ENCODE measurements at regions not wholly inside any gene's neighbourhood (a gene's known extent, or its start where the extent isn't known, plus 50 kb on each side); places are given as distances from the start of the nearest gene placed in this dataset.

- H3K4me1 ChIP-seq (ENCODE audit: control insufficient read depth in 2 of 2, insufficient read depth in 2 of 2, low read length in 1 of 2), result no peaks in the 10 kb centered on the region
- no peak overlapping the region for H3K4me3 ChIP-seq (ENCODE audit: low read depth in 1 of 2, low read length in 2 of 2)
- WGBS, 2 donors, result 53 to 59% methylated on average over 3 of the region's 3 CpGs
- H3K27me3 ChIP-seq (ENCODE audit: control insufficient read depth in 1 of 2, insufficient read depth in 2 of 2, low read length in 2 of 2), result peaks cover 0 to 2% of the 10 kb centered on the region in 2 donors
- no peaks in the 10 kb centered on the region for H3K36me3 ChIP-seq (ENCODE audit: control insufficient read depth in 2 of 2, insufficient read depth in 2 of 2, low read length in 1 of 2)
- H3K27ac ChIP-seq (ENCODE audit: low read depth in 2 of 2, low read length in 1 of 2), result no peak overlapping the region
- peaks cover 0 to 6% of the 10 kb centered on the region in 2 donors for H3K9me3 ChIP-seq (ENCODE audit: control insufficient read depth in 2 of 2, insufficient read depth in 1 of 2, low read depth in 1 of 2, low read length in 1 of 2)
Measured at GRCh38 chr12:25017336-25017735, 68.4 kb upstream of the BCAT1 start.

DNA sequence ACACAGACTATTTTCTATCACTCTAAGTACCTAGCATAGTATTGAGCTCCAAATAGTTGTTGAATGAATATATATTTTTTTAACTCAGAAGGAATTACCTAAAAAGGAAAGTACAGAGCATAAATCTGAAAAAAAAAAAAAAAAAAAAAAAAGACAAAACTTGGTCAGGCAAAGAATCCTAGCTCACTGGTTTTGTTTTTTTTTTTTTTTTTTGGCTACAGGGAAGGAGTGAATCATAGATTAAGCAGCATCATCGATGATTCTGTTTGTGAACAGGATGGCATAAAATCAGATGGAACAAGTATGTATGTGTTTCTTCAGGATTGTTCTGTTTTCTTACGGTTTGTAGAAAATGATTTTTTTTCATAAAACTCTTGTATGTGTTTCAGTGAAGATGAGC is 66.1 kb upstream of the BCAT1 start:
- peaks cover 0 to 6% of the 10 kb centered on the region in 2 donors for H3K9me3 ChIP-seq (ENCODE audit: control insufficient read depth in 2 of 2, insufficient read depth in 1 of 2, low read depth in 1 of 2, low read length in 1 of 2)
- H3K4me3 ChIP-seq (ENCODE audit: low read depth in 1 of 2, low read length in 2 of 2), result no peak overlapping the region
- H3K27ac ChIP-seq (ENCODE audit: low read depth in 2 of 2, low read length in 1 of 2), result no peak overlapping the region
- 36 to 67% methylated on average over 2 of the region's 2 CpGs for WGBS, 2 donors
- H3K36me3 ChIP-seq (ENCODE audit: control insufficient read depth in 2 of 2, insufficient read depth in 2 of 2, low read length in 1 of 2), result no peaks in the 10 kb centered on the region
- no peaks in the 10 kb centered on the region for H3K4me1 ChIP-seq (ENCODE audit: control insufficient read depth in 2 of 2, insufficient read depth in 2 of 2, low read length in 1 of 2)
- H3K27me3 ChIP-seq (ENCODE audit: control insufficient read depth in 1 of 2, insufficient read depth in 2 of 2, low read length in 2 of 2), result peaks cover 0 to 2% of the 10 kb centered on the region in 2 donors

DNA sequence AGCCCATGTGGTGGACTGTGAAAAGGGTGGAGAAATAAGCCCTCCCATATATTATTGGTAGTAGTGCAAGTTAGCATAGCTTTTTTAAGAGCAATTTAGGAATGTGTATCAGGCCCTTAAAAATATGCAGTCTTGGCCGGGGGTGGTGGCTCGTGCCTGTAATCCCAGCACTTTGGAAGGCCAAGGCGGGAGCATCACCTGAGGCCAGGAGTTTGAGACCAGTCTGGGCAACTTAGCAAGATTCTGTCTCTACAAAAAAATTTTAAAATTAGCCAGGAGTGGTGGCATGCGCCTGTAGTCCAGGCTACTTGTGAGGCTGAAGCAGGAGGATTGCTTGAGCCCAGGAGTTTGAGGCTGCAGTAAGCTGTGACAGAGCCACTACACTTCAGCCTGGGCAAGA is 64.2 kb upstream of the BCAT1 start:
- Histone ChIP-seq H3K9me3 (ENCODE audit: control insufficient read depth in 2 of 2, insufficient read depth in 1 of 2, low read depth in 1 of 2, low read length in 1 of 2) (no peaks in the 10 kb centered on the region), H3K4me1 (ENCODE audit: control insufficient read depth in 2 of 2, insufficient read depth in 2 of 2, low read length in 1 of 2) (no peaks in the 10 kb centered on the region), H3K36me3 (ENCODE audit: control insufficient read depth in 2 of 2, insufficient read depth in 2 of 2, low read length in 1 of 2) (no peaks in the 10 kb centered on the region), H3K27me3 (ENCODE audit: control insufficient read depth in 1 of 2, insufficient read depth in 2 of 2, low read length in 2 of 2) (no peaks in the 10 kb centered on the region), H3K4me3 (ENCODE audit: low read depth in 1 of 2, low read length in 2 of 2) (no peak overlapping the region), H3K27ac (ENCODE audit: low read depth in 2 of 2, low read length in 1 of 2) (no peak overlapping the region)
- 78 to 89% methylated on average over 4 of the region's 4 CpGs for WGBS, 2 donors

DNA sequence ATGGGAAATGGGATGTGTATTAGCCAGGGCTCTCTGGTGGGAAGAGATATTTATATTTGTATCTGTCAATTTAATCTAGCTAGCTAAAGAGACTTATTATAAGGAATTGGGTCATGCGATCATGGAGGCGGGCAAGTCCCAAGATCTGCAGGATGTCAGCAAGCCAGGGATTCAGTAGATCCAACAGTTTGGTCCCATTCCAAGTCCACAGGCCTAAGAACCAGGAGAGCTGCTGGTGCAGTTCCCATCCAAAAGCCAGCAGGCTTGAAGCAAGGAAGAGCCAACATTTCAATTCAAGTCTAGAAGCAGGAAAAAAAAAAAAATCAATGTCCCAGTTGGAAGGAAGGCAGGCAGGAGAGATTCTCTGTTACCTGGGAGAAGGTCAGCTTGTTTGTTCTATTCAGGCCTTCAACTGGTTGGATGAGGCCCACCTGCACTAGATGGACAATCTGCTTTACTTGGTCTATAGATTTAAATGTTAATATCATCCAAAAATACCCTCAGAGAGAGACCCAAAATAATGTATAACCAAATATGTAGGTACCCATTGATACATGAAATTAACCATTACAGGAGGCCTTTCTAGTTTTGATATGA is 60.7 kb upstream of the BCAT1 start:
- Histone ChIP-seq H3K27ac (ENCODE audit: low read depth in 2 of 2, low read length in 1 of 2) (no peak overlapping the region), H3K27me3 (ENCODE audit: control insufficient read depth in 1 of 2, insufficient read depth in 2 of 2, low read length in 2 of 2) (no peaks in the 10 kb centered on the region), H3K9me3 (ENCODE audit: control insufficient read depth in 2 of 2, insufficient read depth in 1 of 2, low read depth in 1 of 2, low read length in 1 of 2) (no peaks in the 10 kb centered on the region), H3K36me3 (ENCODE audit: control insufficient read depth in 2 of 2, insufficient read depth in 2 of 2, low read length in 1 of 2) (no peaks in the 10 kb centered on the region), H3K4me3 (ENCODE audit: low read depth in 1 of 2, low read length in 2 of 2) (no peak overlapping the region), H3K4me1 (ENCODE audit: control insufficient read depth in 2 of 2, insufficient read depth in 2 of 2, low read length in 1 of 2) (no peaks in the 10 kb centered on the region)
- 71 to 84% methylated on average over 2 of the region's 2 CpGs for WGBS, 2 donors

GRCh38 chr12:25005376-25005775 is 56.5 kb upstream of the BCAT1 start:
- 88 to 90% methylated on average over 4 of the region's 4 CpGs for WGBS, 2 donors
- H3K27ac ChIP-seq (ENCODE audit: low read depth in 2 of 2, low read length in 1 of 2), result no peak overlapping the region
- H3K4me3 ChIP-seq (ENCODE audit: low read depth in 1 of 2, low read length in 2 of 2), result no peak overlapping the region
- no peaks in the 10 kb centered on the region for H3K27me3 ChIP-seq (ENCODE audit: control insufficient read depth in 1 of 2, insufficient read depth in 2 of 2, low read length in 2 of 2)
- no peaks in the 10 kb centered on the region for H3K4me1 ChIP-seq (ENCODE audit: control insufficient read depth in 2 of 2, insufficient read depth in 2 of 2, low read length in 1 of 2)
- H3K9me3 ChIP-seq (ENCODE audit: control insufficient read depth in 2 of 2, insufficient read depth in 1 of 2, low read depth in 1 of 2, low read length in 1 of 2), result no peaks in the 10 kb centered on the region
- no peaks in the 10 kb centered on the region for H3K36me3 ChIP-seq (ENCODE audit: control insufficient read depth in 2 of 2, insufficient read depth in 2 of 2, low read length in 1 of 2)

GRCh38 chr12:25004447-25004846 is 55.5 kb upstream of the BCAT1 start:
- Histone ChIP-seq H3K27ac (ENCODE audit: low read depth in 2 of 2, low read length in 1 of 2) (no peak overlapping the region), H3K9me3 (ENCODE audit: control insufficient read depth in 2 of 2, insufficient read depth in 1 of 2, low read depth in 1 of 2, low read length in 1 of 2) (no peaks in the 10 kb centered on the region), H3K27me3 (ENCODE audit: control insufficient read depth in 1 of 2, insufficient read depth in 2 of 2, low read length in 2 of 2) (no peaks in the 10 kb centered on the region), H3K36me3 (ENCODE audit: control insufficient read depth in 2 of 2, insufficient read depth in 2 of 2, low read length in 1 of 2) (no peaks in the 10 kb centered on the region), H3K4me3 (ENCODE audit: low read depth in 1 of 2, low read length in 2 of 2) (no peak overlapping the region), H3K4me1 (ENCODE audit: control insufficient read depth in 2 of 2, insufficient read depth in 2 of 2, low read length in 1 of 2) (no peaks in the 10 kb centered on the region)
- 92% methylated on average over 7 of the region's 7 CpGs for WGBS, 2 donors

DNA sequence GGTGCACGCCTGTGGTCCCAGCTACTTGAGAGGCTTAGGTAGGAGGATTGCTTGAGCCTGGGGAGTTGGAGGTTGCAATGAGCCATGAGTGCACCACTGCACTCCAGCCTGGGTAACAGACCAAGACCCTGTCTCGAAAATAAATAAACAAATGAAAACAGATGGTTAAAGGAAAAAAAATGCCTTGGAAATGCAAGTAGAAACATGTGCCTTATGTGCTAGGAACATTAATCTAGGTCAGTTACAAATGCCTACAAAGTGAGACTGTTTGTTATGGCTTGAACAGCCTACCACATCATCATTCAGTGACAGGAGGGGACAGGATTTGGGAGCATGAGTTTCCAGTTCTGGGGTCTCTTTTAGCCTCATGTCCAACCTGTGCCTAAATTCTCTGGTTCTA is 52.4 kb upstream of the BCAT1 start:
- H3K4me1 ChIP-seq (ENCODE audit: control insufficient read depth in 2 of 2, insufficient read depth in 2 of 2, low read length in 1 of 2), result peaks cover 0 to 4% of the 10 kb centered on the region in 2 donors
- WGBS, 2 donors, result 60 to 63% methylated on average over 2 of the region's 2 CpGs
- H3K9me3 ChIP-seq (ENCODE audit: control insufficient read depth in 2 of 2, insufficient read depth in 1 of 2, low read depth in 1 of 2, low read length in 1 of 2), result no peaks in the 10 kb centered on the region
- H3K4me3 ChIP-seq (ENCODE audit: low read depth in 1 of 2, low read length in 2 of 2), result no peak overlapping the region
- no peak overlapping the region for H3K27ac ChIP-seq (ENCODE audit: low read depth in 2 of 2, low read length in 1 of 2)
- no peaks in the 10 kb centered on the region for H3K36me3 ChIP-seq (ENCODE audit: control insufficient read depth in 2 of 2, insufficient read depth in 2 of 2, low read length in 1 of 2)
- H3K27me3 ChIP-seq (ENCODE audit: control insufficient read depth in 1 of 2, insufficient read depth in 2 of 2, low read length in 2 of 2), result no peaks in the 10 kb centered on the region
